ENCODE measurements at regions not wholly inside any gene's neighbourhood (a gene's known extent, or its start where the extent isn't known, plus 50 kb on each side); places are given as distances from the start of the nearest gene placed in this dataset.

GRCh38 chr5:144108131-144108530 lies 62.3 kb downstream of the YIPF5 start:
- peaks cover 7% of the 10 kb centered on the region for H3K9me3 ChIP-seq (ENCODE audit: control insufficient read depth, low read length)
- no peak for DNase-seq
- no peak overlapping the region for H2AFZ ChIP-seq (ENCODE audit: low read depth, low read length)
- no peak overlapping the region for H4K91ac ChIP-seq (ENCODE audit: low read length)
- H3K23ac ChIP-seq (ENCODE audit: low read length in 2 of 2): no peak overlapping the region
- H2BK5ac ChIP-seq (ENCODE audit: low read depth, low read length, poor library complexity, severe bottlenecking): no peak overlapping the region
- H4K8ac ChIP-seq (ENCODE audit: low read length): no peak overlapping the region
- no peak overlapping the region for H3K4me2 ChIP-seq (ENCODE audit: low read length, poor library complexity, severe bottlenecking)
- H3K4ac ChIP-seq (ENCODE audit: low read depth in 1 of 2, low read length in 2 of 2): no peak overlapping the region
- no peak overlapping the region for H2AK5ac ChIP-seq (ENCODE audit: low read length, severe bottlenecking)
- no peaks in the 10 kb centered on the region for H3K4me1 ChIP-seq (ENCODE audit: control insufficient read depth, insufficient read depth, low read depth, low read length)
- no peak overlapping the region for H3K18ac ChIP-seq (ENCODE audit: low read depth in 1 of 2, low read length in 2 of 2)
- H2BK15ac ChIP-seq (ENCODE audit: low read depth, poor library complexity, severe bottlenecking): no peak overlapping the region
- H3K14ac ChIP-seq (ENCODE audit: low read length in 2 of 2): no peak overlapping the region
- no peak overlapping the region for H3K4me3 ChIP-seq (ENCODE audit: insufficient read depth in 1 of 2, low read depth in 1 of 2, low read length in 2 of 2)
- H3K79me1 ChIP-seq (replicated peaks; ENCODE audit: low read length, poor library complexity, severe bottlenecking): no peaks in the 10 kb centered on the region
- H2BK120ac ChIP-seq (ENCODE audit: low read depth, low read length): no peak overlapping the region
- no peak overlapping the region for H2BK12ac ChIP-seq (ENCODE audit: low read length in 2 of 2)
- no peak overlapping the region for H3K27ac ChIP-seq (ENCODE audit: low read length, poor library complexity, severe bottlenecking)
- no peaks in the 10 kb centered on the region for H3K36me3 ChIP-seq (ENCODE audit: control insufficient read depth in 1 of 2, insufficient read depth in 2 of 2, low read depth in 1 of 2, low read length in 2 of 2)
- H3K27me3 ChIP-seq (ENCODE audit: control insufficient read depth in 1 of 2, insufficient read depth in 1 of 2, low read length in 2 of 2): no peaks in the 10 kb centered on the region
- H3K9ac ChIP-seq (ENCODE audit: low read length): no peak overlapping the region

Measured in mesenchymal stem cell (in vitro differentiated cells and primary cell).